Transverse colon (tissue), 3 donors: ENCODE measurements at regions not wholly inside any gene's neighbourhood (a gene's known extent, or its start where the extent isn't known, plus 50 kb on each side); places are given as distances from the start of the nearest gene placed in this dataset.

ENCODE experiments used
- CTCF ChIP-seq, 5 experiments: fragments of 200-600 bp in 3 of 5; fragments of 450-650 bp in 2 of 5; sonication (generic) in 3 of 5; IDR thresholded peaks; 1 replicate in 2 of 5; 2 replicates in 3 of 5; pipeline ENCODE4 v1.5.1; 2016 to 2017; ENCODE audit warnings: antibody characterized with exemption in 5 of 5, inconsistent platforms in 3 of 5, mild to moderate bottlenecking in 2 of 5, moderate library complexity in 1 of 5
- EP300 ChIP-seq: sonication (generic); formaldehyde crosslinking; IDR thresholded peaks from one replicate; pipeline ENCODE4 v1.6.1; 2017; ENCODE audit warnings: antibody characterized with exemption, low read depth
- POLR2A ChIP-seq: fragments of 450-650 bp; IDR thresholded peaks from one replicate; pipeline ENCODE4 v1.6.1; 2016; ENCODE audit warnings: antibody characterized with exemption, mild to moderate bottlenecking, moderate library complexity

DNA sequence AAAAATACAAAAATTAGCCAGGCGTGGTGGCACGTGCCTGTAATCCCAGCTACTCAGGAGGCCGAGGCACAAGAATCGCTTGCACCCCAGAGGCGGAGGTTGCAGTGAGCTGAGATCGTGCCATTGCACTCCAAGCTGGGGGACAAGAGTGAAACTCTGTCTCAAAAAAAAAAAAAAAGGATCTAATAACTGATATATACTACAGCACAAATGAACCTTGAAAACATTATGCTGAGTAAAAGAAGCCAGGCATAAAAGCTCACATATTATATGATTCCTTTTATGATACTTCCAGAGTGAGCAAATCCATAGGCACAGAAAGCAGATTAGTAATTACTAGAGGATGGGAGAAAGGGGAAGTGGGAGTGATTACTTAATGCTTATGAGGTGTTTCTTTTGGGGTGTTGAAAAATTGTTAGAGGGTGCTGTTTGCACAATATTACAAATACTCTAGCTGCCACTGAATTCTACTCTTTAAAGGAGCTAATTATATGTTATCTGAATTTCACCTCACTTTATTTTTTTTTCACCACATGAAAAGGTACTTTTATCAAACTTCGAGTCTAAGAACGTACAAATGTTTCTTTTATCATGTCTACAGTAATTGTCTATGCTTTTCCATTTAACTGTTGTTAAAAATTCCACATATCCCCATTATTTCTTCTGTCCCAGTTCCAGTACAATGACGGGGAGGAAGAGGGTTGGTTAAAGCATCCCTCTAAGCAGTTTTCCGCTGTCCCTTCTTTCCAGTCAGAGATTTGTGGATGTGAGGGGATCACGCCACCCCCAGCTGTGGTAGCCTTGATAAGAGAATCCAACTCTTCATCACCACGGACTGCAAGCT is 77.7 kb upstream of the FAM174B start:
- no peak for TF ChIP-seq CTCF (IDR thresholded peaks at IDR 0.05)
- no peak for TF ChIP-seq POLR2A
- no peak for TF ChIP-seq EP300
